ENCODE measurements at regions not wholly inside any gene's neighbourhood (a gene's known extent, or its start where the extent isn't known, plus 50 kb on each side); places are given as distances from the start of the nearest gene placed in this dataset.
"Not testable (repeated sequence)": the region's sequence is repeated elsewhere in the genome, so short reads cannot be mapped to it uniquely, and the experiment has no call there.

DNA sequence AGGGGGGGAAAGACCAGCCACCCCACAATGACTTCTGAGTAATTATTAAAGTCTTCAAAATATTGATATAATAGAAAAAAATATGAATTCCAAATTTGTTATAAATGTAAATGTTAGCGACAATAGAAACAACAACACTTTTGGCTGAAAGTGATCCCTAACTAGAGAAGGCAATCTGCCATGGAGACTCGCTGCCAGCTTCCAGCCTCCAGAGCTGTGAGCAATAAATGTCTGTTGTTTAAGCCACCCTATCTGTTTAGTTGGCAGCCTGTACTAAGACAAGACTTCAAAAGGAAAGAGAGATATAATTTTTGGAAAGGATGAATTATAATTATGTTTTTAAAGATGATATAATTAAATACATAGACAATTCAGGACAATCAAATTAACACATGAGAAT lies 130.8 kb upstream of the HSFY2 start:
- no peak for DNase-seq

DNA sequence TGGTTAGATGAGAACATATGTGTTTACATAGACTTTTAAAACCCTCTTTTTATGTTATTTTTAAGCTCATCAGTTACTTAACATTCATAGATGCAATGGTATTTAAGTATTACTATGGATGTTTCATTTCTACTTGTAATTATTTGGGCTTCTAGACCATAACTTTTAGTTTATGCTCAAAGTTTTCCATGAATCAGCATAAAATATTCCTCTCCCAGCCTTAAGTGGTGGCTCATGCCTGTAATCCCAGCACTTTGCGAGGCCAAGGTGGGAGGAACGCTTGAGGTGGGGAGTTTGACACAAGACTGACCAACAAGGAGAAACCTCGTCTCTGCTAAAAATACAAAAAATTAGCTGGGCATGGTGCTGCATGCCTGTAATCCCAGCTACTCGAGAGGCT lies 118.5 kb upstream of the HSFY2 start:
- no peak for DNase-seq

DNA sequence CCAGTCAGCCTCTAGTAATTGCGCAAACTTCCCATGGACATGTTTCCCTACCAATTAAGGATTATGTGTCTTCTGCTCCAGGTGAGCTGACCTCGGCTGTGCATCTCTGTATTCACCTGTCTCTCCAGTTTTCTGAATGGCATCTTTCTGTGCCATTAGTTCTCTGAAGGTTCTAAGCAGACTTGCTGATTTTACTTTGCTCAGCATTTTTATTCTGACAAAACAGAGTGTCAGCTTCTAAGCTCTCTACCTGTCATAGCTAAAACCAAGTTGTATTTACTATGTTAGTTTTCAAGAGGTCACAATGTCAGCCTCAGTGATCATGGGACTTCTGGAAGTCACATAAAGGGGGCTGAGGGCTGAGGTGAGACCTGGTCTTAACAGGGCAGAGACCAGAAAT lies 116.0 kb upstream of the HSFY2 start:
- DNase-seq: no peak

DNA sequence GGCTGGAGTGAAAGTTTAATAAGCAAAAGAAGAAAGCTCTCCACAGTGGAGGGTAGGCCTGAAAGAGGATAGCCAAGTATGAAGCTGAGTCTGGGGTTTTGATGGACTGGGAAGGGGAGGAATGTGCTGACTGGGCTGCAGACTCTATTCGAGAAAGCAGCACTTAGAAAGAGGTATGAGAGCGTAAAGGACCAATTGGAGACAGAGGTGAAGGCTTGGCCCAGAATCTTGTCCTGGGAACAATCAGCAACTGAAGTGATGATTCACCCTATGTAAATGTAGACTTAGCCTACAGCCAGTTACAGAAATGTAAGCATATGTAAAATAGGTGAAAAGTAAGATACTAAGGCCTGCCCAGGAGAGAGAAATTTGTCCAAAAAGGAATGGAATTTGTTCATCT lies 111.2 kb upstream of the HSFY2 start:
- no peak for DNase-seq

DNA sequence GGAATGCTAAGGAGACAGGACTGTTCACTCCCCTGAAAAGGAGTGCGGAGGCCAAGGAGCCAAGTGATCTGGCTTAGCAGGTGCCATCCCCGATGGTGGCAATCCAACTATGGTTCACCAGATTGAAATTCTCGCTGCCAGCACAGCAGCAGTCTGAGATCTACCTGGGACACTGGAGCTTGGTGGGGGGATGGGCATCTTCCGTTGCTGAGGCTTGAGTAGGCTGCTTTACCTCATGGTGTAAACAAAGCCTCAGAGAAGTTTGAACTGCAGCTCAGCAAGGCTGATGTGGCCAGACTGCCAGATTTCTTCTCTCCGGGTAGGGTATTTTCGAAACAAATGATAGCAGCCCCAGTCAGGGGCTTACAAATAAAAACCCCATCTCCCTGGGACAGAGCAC lies 95.6 kb upstream of the HSFY2 start:
- not testable (repeated sequence) for DNase-seq

DNA sequence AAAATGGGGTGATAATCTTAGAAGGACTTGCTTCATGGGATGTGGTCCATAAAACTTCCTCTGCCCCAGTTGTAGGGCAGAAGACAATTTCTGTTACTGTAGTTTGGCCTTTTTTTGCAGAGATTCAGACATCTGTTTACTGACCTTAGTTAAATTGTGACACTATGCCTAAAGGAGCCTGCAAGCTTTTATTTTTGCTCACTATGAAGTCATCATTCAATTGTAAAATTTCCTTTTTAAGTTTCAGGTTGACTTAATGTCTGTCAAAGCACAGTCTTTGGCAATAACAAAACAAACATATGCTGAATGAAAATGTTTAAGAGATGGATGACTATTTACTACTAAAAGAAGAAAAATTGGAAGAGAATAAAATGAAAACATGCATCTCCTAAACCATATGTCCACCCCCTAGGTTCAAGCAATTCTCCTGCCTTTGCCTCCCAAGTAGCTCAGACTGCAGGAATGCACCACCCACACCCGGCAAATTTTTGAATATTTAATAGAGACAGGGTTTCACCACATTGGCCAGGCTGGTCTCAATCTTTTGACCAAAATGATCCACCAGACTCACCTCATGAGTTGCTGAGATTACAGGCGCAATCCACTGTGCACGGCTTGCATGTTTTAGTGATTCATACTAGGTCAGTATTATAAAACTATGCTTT lies 93.5 kb upstream of the HSFY2 start:
- DNase-seq: not testable (repeated sequence)

DNA sequence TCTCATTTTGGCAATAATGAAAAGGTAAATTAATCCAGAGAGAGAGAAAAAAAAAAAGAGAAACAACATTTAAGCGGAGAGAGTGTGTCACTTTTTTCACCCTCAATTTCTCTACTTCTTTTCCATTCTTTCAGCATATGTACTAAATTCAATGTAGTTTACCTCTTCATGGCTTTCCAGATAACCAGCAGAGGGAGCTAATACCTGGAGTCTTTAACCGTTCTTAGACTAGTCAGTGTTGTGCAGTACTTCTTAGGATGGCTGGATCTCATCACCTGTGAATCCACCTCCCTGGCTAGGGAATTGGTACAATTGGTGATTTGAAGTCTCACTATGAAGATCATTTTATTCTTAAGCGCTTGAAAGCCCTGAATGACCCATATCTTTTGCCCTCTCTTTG lies 87.3 kb upstream of the HSFY2 start:
- not testable (repeated sequence) for DNase-seq

DNA sequence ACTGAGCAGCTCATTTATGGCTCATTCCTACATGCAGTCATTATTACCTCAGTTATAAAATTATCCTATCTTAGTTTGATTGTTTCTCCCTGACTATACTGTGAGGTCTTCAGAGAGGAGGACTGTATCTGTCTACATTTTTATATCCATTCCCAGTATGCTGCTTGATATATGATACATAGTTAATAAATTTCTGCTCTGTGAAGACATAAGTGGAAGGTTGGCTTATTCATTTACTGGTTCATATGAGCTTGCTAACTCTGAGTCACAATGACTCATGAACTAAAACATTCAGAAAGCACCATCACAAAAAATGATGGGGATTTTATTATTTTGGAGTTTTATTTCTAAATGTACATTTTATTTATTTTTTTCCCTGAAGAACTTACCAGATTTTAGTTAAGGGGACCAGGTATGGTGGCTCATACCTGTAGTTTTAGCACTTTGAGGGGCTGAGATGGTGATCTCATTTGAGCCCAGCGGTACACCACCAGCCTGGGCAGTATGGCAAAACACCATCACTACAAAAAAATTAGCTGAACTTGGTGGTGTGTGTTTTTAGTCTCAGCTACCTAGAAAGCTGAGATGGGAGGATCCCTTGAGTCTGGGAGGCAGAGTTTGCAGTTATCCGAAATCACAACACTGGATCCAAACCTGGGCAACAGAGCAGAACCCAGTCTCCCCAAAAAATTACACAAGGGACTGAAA lies 85.1 kb upstream of the HSFY2 start:
- DNase-seq: not testable (repeated sequence)

DNA sequence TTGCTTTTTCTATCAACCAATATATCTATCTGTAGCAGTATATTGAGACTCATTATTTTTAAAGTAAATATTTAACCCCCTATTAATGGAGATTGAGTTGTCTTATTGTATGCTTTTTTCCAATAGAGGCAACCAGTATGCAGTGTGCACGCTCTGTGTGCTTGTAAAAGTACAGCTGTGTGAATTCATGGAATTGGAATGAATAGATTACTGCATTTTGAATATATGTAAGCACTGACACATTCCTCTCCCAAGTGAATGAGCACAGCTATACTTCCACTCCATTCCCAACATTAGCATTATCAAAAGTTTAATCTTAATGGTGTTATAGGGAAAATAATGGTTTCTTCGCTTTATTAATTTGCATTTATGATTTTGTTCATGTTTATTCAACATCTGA lies 81.6 kb upstream of the HSFY2 start:
- DNase-seq: not testable (repeated sequence)

DNA sequence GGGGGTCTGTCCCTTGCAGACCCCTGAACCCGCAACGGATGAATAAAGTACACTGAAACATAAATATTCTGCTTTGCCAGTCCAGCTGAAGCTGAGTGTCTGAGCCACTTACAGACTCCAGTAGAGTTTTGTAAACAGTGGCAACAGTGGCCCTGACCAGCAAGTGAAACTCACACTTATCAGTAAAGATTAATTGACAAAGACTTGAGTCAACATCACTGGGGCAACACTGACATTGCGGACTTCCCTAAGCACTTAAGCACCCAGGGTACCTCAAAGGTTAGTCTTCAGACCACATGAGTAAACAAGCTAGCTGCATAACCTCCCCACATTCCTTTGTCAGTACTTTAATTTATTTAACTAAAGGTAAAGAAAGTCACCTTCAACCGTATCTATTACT lies 79.8 kb upstream of the HSFY2 start:
- DNase-seq: not testable (repeated sequence)

DNA sequence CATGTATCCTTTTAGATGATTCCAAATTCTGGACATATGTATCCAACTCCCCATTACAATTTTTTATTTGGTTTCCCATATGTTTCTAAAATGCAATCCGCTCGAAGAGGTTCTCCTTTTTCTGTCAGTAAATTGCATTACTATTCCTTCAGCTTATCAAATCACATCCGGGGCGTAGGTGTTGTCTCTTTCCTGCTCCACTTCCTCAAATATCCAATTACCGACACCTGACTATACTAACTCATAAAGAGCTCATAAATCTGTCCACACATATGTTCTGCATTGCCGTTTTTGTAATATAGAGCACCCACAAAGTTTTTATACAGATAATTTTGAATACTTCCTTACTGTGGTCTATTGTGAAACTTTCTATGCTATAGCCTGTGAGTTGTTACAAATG lies 63.1 kb upstream of the HSFY2 start:
- DNase-seq: not testable (repeated sequence)
